ENCODE measurements at regions not wholly inside any gene's neighbourhood (a gene's known extent, or its start where the extent isn't known, plus 50 kb on each side); places are given as distances from the start of the nearest gene placed in this dataset.
"Not testable (repeated sequence)": the region's sequence is repeated elsewhere in the genome, so short reads cannot be mapped to it uniquely, and the experiment has no call there.

- H3K36me3 ChIP-seq (ENCODE audit: control insufficient read depth, insufficient read depth, low read length, severe bottlenecking): no peaks in the 10 kb centered on the region
- no peak for DNase-seq (ENCODE audit: low read depth)
- no peak overlapping the region for H3K4me3 ChIP-seq (ENCODE audit: low read length)
- no peaks in the 10 kb centered on the region for H3K4me1 ChIP-seq (ENCODE audit: control insufficient read depth, insufficient read depth, low read length)
- H3K27me3 ChIP-seq (replicated peaks; ENCODE audit: control insufficient read depth, insufficient read depth, low read length): peaks cover 4% of the 10 kb centered on the region
- peaks cover 6% of the 10 kb centered on the region for H3K9me3 ChIP-seq (ENCODE audit: control insufficient read depth, low read length)
- no peak overlapping the region for H3K9ac ChIP-seq (ENCODE audit: low read length)
Observed at GRCh38 chr5:53733853-53734252, 173.4 kb downstream of the NDUFS4 start.

GRCh38 chr5:53738105-53738504 is 177.7 kb downstream of the NDUFS4 start:
- H3K36me3 ChIP-seq (ENCODE audit: control insufficient read depth, insufficient read depth, low read length, severe bottlenecking): no peaks in the 10 kb centered on the region
- H3K4me3 ChIP-seq (ENCODE audit: low read length): no peak overlapping the region
- H3K4me1 ChIP-seq (ENCODE audit: control insufficient read depth, insufficient read depth, low read length): no peaks in the 10 kb centered on the region
- H3K9me3 ChIP-seq (ENCODE audit: control insufficient read depth, low read length): peaks cover 6% of the 10 kb centered on the region
- H3K27me3 ChIP-seq (replicated peaks; ENCODE audit: control insufficient read depth, insufficient read depth, low read length): peaks cover 4% of the 10 kb centered on the region
- no peak overlapping the region for H3K9ac ChIP-seq (ENCODE audit: low read length)
- DNase-seq (ENCODE audit: low read depth): no peak

- no peak for DNase-seq (ENCODE audit: low read depth)
- no peaks in the 10 kb centered on the region for H3K4me1 ChIP-seq (ENCODE audit: control insufficient read depth, insufficient read depth, low read length)
- no peaks in the 10 kb centered on the region for H3K27me3 ChIP-seq (replicated peaks; ENCODE audit: control insufficient read depth, insufficient read depth, low read length)
- H3K9ac ChIP-seq (ENCODE audit: low read length): no peak overlapping the region
- H3K4me3 ChIP-seq (ENCODE audit: low read length): no peak overlapping the region
- H3K9me3 ChIP-seq (ENCODE audit: control insufficient read depth, low read length): peaks cover 6% of the 10 kb centered on the region
- H3K36me3 ChIP-seq (ENCODE audit: control insufficient read depth, insufficient read depth, low read length, severe bottlenecking): no peaks in the 10 kb centered on the region
Observed at GRCh38 chr5:53739111-53739510, 178.7 kb downstream of the NDUFS4 start.

GRCh38 chr5:53749621-53750020 is 189.2 kb downstream of the NDUFS4 start:
- Histone ChIP-seq H3K9ac (ENCODE audit: low read length) (no peak overlapping the region), H3K27me3 (replicated peaks; ENCODE audit: control insufficient read depth, insufficient read depth, low read length) (no peaks in the 10 kb centered on the region), H3K36me3 (ENCODE audit: control insufficient read depth, insufficient read depth, low read length, severe bottlenecking) (no peaks in the 10 kb centered on the region), H3K4me1 (ENCODE audit: control insufficient read depth, insufficient read depth, low read length) (no peaks in the 10 kb centered on the region), H3K9me3 (ENCODE audit: control insufficient read depth, low read length) (peaks cover 12% of the 10 kb centered on the region), H3K4me3 (ENCODE audit: low read length) (no peak overlapping the region)
- DNase-seq (ENCODE audit: low read depth): peak; percentile 16

- not testable (repeated sequence) for H3K9ac ChIP-seq (ENCODE audit: low read length); DNase-seq (ENCODE audit: low read depth); H3K4me3 ChIP-seq (ENCODE audit: low read length); H3K27me3 ChIP-seq (replicated peaks; ENCODE audit: control insufficient read depth, insufficient read depth, low read length); H3K4me1 ChIP-seq (ENCODE audit: control insufficient read depth, insufficient read depth, low read length); H3K36me3 ChIP-seq (ENCODE audit: control insufficient read depth, insufficient read depth, low read length, severe bottlenecking)
- peaks cover 12% of the 10 kb centered on the region for H3K9me3 ChIP-seq (ENCODE audit: control insufficient read depth, low read length)
Observed at GRCh38 chr5:53752282-53752681, 191.8 kb downstream of the NDUFS4 start.

GRCh38 chr5:53766673-53767072 is 206.2 kb downstream of the NDUFS4 start:
- no peaks in the 10 kb centered on the region for H3K27me3 ChIP-seq (replicated peaks; ENCODE audit: control insufficient read depth, insufficient read depth, low read length)

GRCh38 chr5:53777864-53778618 is 217.6 kb downstream of the NDUFS4 start:
- Histone ChIP-seq H3K9me3 (ENCODE audit: control insufficient read depth, low read length) (no peaks in the 10 kb centered on the region), H3K4me1 (ENCODE audit: control insufficient read depth, insufficient read depth, low read length) (no peaks in the 10 kb centered on the region), H3K27me3 (replicated peaks; ENCODE audit: control insufficient read depth, insufficient read depth, low read length) (no peaks in the 10 kb centered on the region), H3K9ac (ENCODE audit: low read length) (no peak overlapping the region), H3K36me3 (ENCODE audit: control insufficient read depth, insufficient read depth, low read length, severe bottlenecking) (no peaks in the 10 kb centered on the region), H3K4me3 (ENCODE audit: low read length) (no peak overlapping the region)
- no peak for DNase-seq (ENCODE audit: low read depth)

More at GRCh38 chr5:53766673-53767072, 206.2 kb downstream of the NDUFS4 start:
- no peak for DNase-seq (ENCODE audit: low read depth)
- Histone ChIP-seq H3K9ac (ENCODE audit: low read length) (no peak overlapping the region), H3K4me3 (ENCODE audit: low read length) (no peak overlapping the region), H3K4me1 (ENCODE audit: control insufficient read depth, insufficient read depth, low read length) (no peaks in the 10 kb centered on the region), H3K36me3 (ENCODE audit: control insufficient read depth, insufficient read depth, low read length, severe bottlenecking) (no peaks in the 10 kb centered on the region), H3K9me3 (ENCODE audit: control insufficient read depth, low read length) (peaks cover 4% of the 10 kb centered on the region)

GRCh38 chr5:53779541-53779981 is 219.1 kb downstream of the NDUFS4 start:
- Histone ChIP-seq H3K27me3 (replicated peaks; ENCODE audit: control insufficient read depth, insufficient read depth, low read length) (no peaks in the 10 kb centered on the region), H3K4me3 (ENCODE audit: low read length) (no peak overlapping the region), H3K9ac (ENCODE audit: low read length) (no peak overlapping the region), H3K9me3 (ENCODE audit: control insufficient read depth, low read length) (no peaks in the 10 kb centered on the region), H3K36me3 (ENCODE audit: control insufficient read depth, insufficient read depth, low read length, severe bottlenecking) (no peaks in the 10 kb centered on the region), H3K4me1 (ENCODE audit: control insufficient read depth, insufficient read depth, low read length) (no peaks in the 10 kb centered on the region)
- DNase-seq (ENCODE audit: low read depth): peak; percentile 39

- DNase-seq (ENCODE audit: low read depth): no peak
- H3K4me1 ChIP-seq (ENCODE audit: control insufficient read depth, insufficient read depth, low read length): no peaks in the 10 kb centered on the region
- no peaks in the 10 kb centered on the region for H3K27me3 ChIP-seq (replicated peaks; ENCODE audit: control insufficient read depth, insufficient read depth, low read length)
- no peaks in the 10 kb centered on the region for H3K9me3 ChIP-seq (ENCODE audit: control insufficient read depth, low read length)
- H3K9ac ChIP-seq (ENCODE audit: low read length): no peak overlapping the region
- H3K4me3 ChIP-seq (ENCODE audit: low read length): no peak overlapping the region
- no peaks in the 10 kb centered on the region for H3K36me3 ChIP-seq (ENCODE audit: control insufficient read depth, insufficient read depth, low read length, severe bottlenecking)
Observed at GRCh38 chr5:53782620-53783019, 222.2 kb downstream of the NDUFS4 start.

- Histone ChIP-seq H3K9ac (ENCODE audit: low read length) (no peak overlapping the region), H3K27me3 (replicated peaks; ENCODE audit: control insufficient read depth, insufficient read depth, low read length) (no peaks in the 10 kb centered on the region), H3K4me3 (ENCODE audit: low read length) (no peak overlapping the region), H3K9me3 (ENCODE audit: control insufficient read depth, low read length) (peaks cover 5% of the 10 kb centered on the region), H3K4me1 (ENCODE audit: control insufficient read depth, insufficient read depth, low read length) (no peaks in the 10 kb centered on the region), H3K36me3 (ENCODE audit: control insufficient read depth, insufficient read depth, low read length, severe bottlenecking) (no peaks in the 10 kb centered on the region)
- DNase-seq (ENCODE audit: low read depth): no peak
Observed at GRCh38 chr5:53783624-53784228, 223.3 kb downstream of the NDUFS4 start.

GRCh38 chr5:53784596-53784995 is 224.2 kb downstream of the NDUFS4 start:
- DNase-seq (ENCODE audit: low read depth): no peak
- H3K4me3 ChIP-seq (ENCODE audit: low read length): no peak overlapping the region
- no peaks in the 10 kb centered on the region for H3K27me3 ChIP-seq (replicated peaks; ENCODE audit: control insufficient read depth, insufficient read depth, low read length)
- H3K9me3 ChIP-seq (ENCODE audit: control insufficient read depth, low read length): peaks cover 5% of the 10 kb centered on the region
- no peaks in the 10 kb centered on the region for H3K4me1 ChIP-seq (ENCODE audit: control insufficient read depth, insufficient read depth, low read length)
- no peaks in the 10 kb centered on the region for H3K36me3 ChIP-seq (ENCODE audit: control insufficient read depth, insufficient read depth, low read length, severe bottlenecking)
- H3K9ac ChIP-seq (ENCODE audit: low read length): no peak overlapping the region
